HL-60 (cell line): ENCODE measurements at regions not wholly inside any gene's neighbourhood (a gene's known extent, or its start where the extent isn't known, plus 50 kb on each side); places are given as distances from the start of the nearest gene placed in this dataset.
A peak's percentile ranks its signal among the peaks of the same experiment; 100 is the strongest.
"Not testable (repeated sequence)": the region's sequence is repeated elsewhere in the genome, so short reads cannot be mapped to it uniquely, and the experiment has no call there.

Source experiments
- DNase-seq, 2 experiments: peaks; one replicate each; pipeline ENCODE4 v3.0.0-alpha.2; 2010 to 2020; ENCODE audit warnings: low read depth in 1 of 2, low spot score in 1 of 2
- H3K27ac ChIP-seq: fragments of 250-450 bp; sonication (Bioruptor Pico); replicated peaks from 2 replicates; pipeline ENCODE4 v1.5.1; 2020; ENCODE audit warnings: mild to moderate bottlenecking, moderate library complexity
- H3K27me3 ChIP-seq: fragments of 250-450 bp; sonication (Bioruptor Pico); 2 replicates; pipeline ENCODE4 v1.5.1; 2021; ENCODE audit warnings: mild to moderate bottlenecking, moderate library complexity; ENCODE audit not compliant: insufficient read depth, poor library complexity, severe bottlenecking
- H3K4me3 ChIP-seq: replicated peaks from 2 replicates; pipeline ENCODE4 v1.5.1; 2011; ENCODE audit warnings: mild to moderate bottlenecking, control low read depth, low read length; ENCODE audit not compliant: insufficient read depth
- CTCF ChIP-seq: IDR thresholded peaks from one replicate; pipeline ENCODE4 v1.5.1; 2011; ENCODE audit warnings: low read length, control low read depth, inconsistent platforms; ENCODE audit not compliant: insufficient read depth
- GABPA ChIP-seq: IDR thresholded peaks from 2 replicates; pipeline ENCODE4 v1.6.1; 2012; ENCODE audit warnings: low read depth
- POLR2AphosphoS5 ChIP-seq: IDR thresholded peaks from 2 replicates; pipeline ENCODE4 v1.6.1; 2012; ENCODE audit warnings: low read depth
- REST ChIP-seq: IDR thresholded peaks from 2 replicates; pipeline ENCODE4 v1.6.1; 2012; ENCODE audit warnings: low read depth; ENCODE audit not compliant: insufficient replicate concordance
- SPI1 ChIP-seq: IDR thresholded peaks from 2 replicates; pipeline ENCODE4 v1.6.1; 2012; ENCODE audit warnings: low read depth, mild to moderate bottlenecking, borderline replicate concordance

- no peak for TF ChIP-seq SPI1
- TF ChIP-seq CTCF = no peak
- no peak for TF ChIP-seq GABPA
- H3K27me3 ChIP-seq = peaks cover 8% of the 10 kb centered on the region
- H3K27ac ChIP-seq = no peak overlapping the region
- no peak overlapping the region for H3K4me3 ChIP-seq
- no peak for DNase-seq
Observed at GRCh38 chr12:47481041-47481440, 224.8 kb downstream of the RPAP3 start.

- Histone ChIP-seq H3K4me3 (no peak overlapping the region), H3K27me3 (peaks cover 8% of the 10 kb centered on the region), H3K27ac (no peak overlapping the region)
- TF ChIP-seq POLR2AphosphoS5 (no peak), REST (no peak), CTCF (no peak), GABPA (no peak), SPI1 (no peak)
- no peak for DNase-seq
Observed at GRCh38 chr12:47478426-47478825, 227.4 kb downstream of the RPAP3 start.

GRCh38 chr12:47473091-47473490, 232.7 kb downstream of the RPAP3 start:
- H3K4me3 ChIP-seq = no peak overlapping the region
- DNase-seq = no peak
- no peak overlapping the region for H3K27ac ChIP-seq
- TF ChIP-seq REST (no peak), POLR2AphosphoS5 (no peak), GABPA (no peak), SPI1 (no peak), CTCF (no peak)
- peaks cover 4% of the 10 kb centered on the region for H3K27me3 ChIP-seq

GRCh38 chr12:47470349-47470748, 235.5 kb downstream of the RPAP3 start:
- H3K27me3 ChIP-seq, H3K27ac ChIP-seq, DNase-seq, H3K4me3 ChIP-seq: not testable (repeated sequence)
- TF ChIP-seq SPI1 = peak; percentile 41; the same call in 1 of the 2 replicates

- not testable (repeated sequence) for DNase-seq, H3K27ac ChIP-seq, H3K4me3 ChIP-seq, H3K27me3 ChIP-seq
Observed at GRCh38 chr12:47463918-47464317, 241.9 kb downstream of the RPAP3 start.
